ENCODE measurements at regions not wholly inside any gene's neighbourhood (a gene's known extent, or its start where the extent isn't known, plus 50 kb on each side); places are given as distances from the start of the nearest gene placed in this dataset.

GRCh38 chrX:41003506-41004270, 81.6 kb upstream of the USP9X start:
- Histone ChIP-seq H2BK15ac (ENCODE audit: low read length) (no peak overlapping the region), H3K18ac (ENCODE audit: extremely low read depth, low read length) (no peak overlapping the region), H3K27me3 (replicated peaks in 1 of 4; ENCODE audit: control insufficient read depth in 3 of 4, extremely low read depth in 1 of 4, insufficient read depth in 3 of 4, low read length in 3 of 4) (no peaks in the 10 kb centered on the region), H3K23me2 (ENCODE audit: low read depth, low read length) (no peaks in the 10 kb centered on the region), H2BK120ac (replicated peaks; ENCODE audit: low read depth, low read length) (no peak overlapping the region), H3K4me3 (ENCODE audit: extremely low read depth in 1 of 4, insufficient read depth in 2 of 4, low read depth in 3 of 4, low read length in 4 of 4) (no peak overlapping the region), H2AFZ (ENCODE audit: low read length) (no peak overlapping the region), H3K56ac (replicated peaks; ENCODE audit: insufficient read length, low read depth, low read length) (no peak overlapping the region), H2BK12ac (ENCODE audit: low read depth, low read length) (no peak overlapping the region), H3K4ac (replicated peaks; ENCODE audit: insufficient read length, low read depth, low read length) (no peak overlapping the region), H4K8ac (ENCODE audit: extremely low read depth, insufficient read depth, low read length) (no peak overlapping the region), H3K9ac (replicated peaks in 1 of 4; ENCODE audit: extremely low read depth in 1 of 4, low read depth in 3 of 4, low read length in 3 of 4) (no peak overlapping the region), H3K4me2 (ENCODE audit: insufficient read depth in 1 of 2, low read depth in 2 of 2, low read length in 2 of 2) (no peak overlapping the region), H4K20me1 (replicated peaks in 1 of 2; ENCODE audit: control insufficient read depth in 1 of 2, insufficient read depth in 2 of 2, low read length in 2 of 2) (no peaks in the 10 kb centered on the region), H3K27ac (ENCODE audit: low read depth, low read length) (no peak overlapping the region), H4K5ac (ENCODE audit: insufficient read length, low read depth, low read length) (no peak overlapping the region), H3K79me2 (ENCODE audit: control insufficient read depth in 1 of 2, insufficient read depth in 2 of 2, low read length in 2 of 2) (no peaks in the 10 kb centered on the region), H3K23ac (ENCODE audit: insufficient read length) (no peak overlapping the region), H2BK20ac (ENCODE audit: low read length) (no peak overlapping the region), H3K79me1 (ENCODE audit: low read depth, low read length) (no peaks in the 10 kb centered on the region), H3K9me3 (ENCODE audit: insufficient read depth in 2 of 2, low read depth in 1 of 2, low read length in 1 of 2) (no peaks in the 10 kb centered on the region), H4K91ac (replicated peaks; ENCODE audit: insufficient read length, low read length) (no peak overlapping the region), H2AK5ac (ENCODE audit: low read depth, low read length) (no peak overlapping the region), H3K14ac (ENCODE audit: insufficient read length) (no peak overlapping the region), H3K36me3 (ENCODE audit: control insufficient read depth in 2 of 4, insufficient read depth in 4 of 4, low read length in 3 of 4) (no peaks in the 10 kb centered on the region), H2BK5ac (ENCODE audit: low read depth, low read length) (no peak overlapping the region), H3K4me1 (replicated peaks in 1 of 4; ENCODE audit: control insufficient read depth in 3 of 4, insufficient read depth in 4 of 4, low read length in 3 of 4) (peaks cover 0 to 6% (median 2%) of the 10 kb centered on the region in 4 experiments; a peak in 1 of 7 replicates)
- FAIRE-seq (no peak), DNase-seq (ENCODE audit: low read depth in 1 of 2, low spot score in 2 of 2) (no peak)
- 92% methylated on average over 3 of the region's 3 CpGs; no CpG with 5 or more reads in 1 of the 2 experiments for WGBS, 2 experiments (ENCODE audit: extremely low coverage in 1 of 2, insufficient coverage in 1 of 2, insufficient read length in 1 of 2, insufficient replicate concordance in 2 of 2, low coverage in 1 of 2, low lambda C conversion rate in 2 of 2, missing lambda C conversion rate in 1 of 2)
- POLR2A ChIA-PET (ENCODE audit: partially characterized antibody), result no interaction called here
- no peak for TF ChIP-seq CHD1 (IDR thresholded peaks at IDR 0.05; ENCODE audit: low read depth, low read length)
- no peak for TF ChIP-seq SUZ12 (IDR thresholded peaks at IDR 0.05; ENCODE audit: low read length)
- no peak for TF ChIP-seq ASH2L (IDR thresholded peaks at IDR 0.05; ENCODE audit: low read length)
- no peak for TF ChIP-seq SIX5 (IDR thresholded peaks at IDR 0.05; ENCODE audit: low read depth, low read length)
- CTCF ChIA-PET (ENCODE audit: partially characterized antibody), result no interaction called here

Measured in H1 (cell line).